GM12878 (cell line): ENCODE measurements at regions not wholly inside any gene's neighbourhood (a gene's known extent, or its start where the extent isn't known, plus 50 kb on each side); places are given as distances from the start of the nearest gene placed in this dataset.

Source experiments
- ATAC-seq: fragments of 200-7000 bp; cut with Tn5 transposase; 3 replicates; pipeline ENCODE4 v1.9.1; 2020; ENCODE audit warnings: mild to moderate bottlenecking, moderate library complexity
- BruUV-seq: library from RNA; stranded (reverse); fragments of 400-500 nt; replicated peaks from 2 replicates; lab custom pipeline; 2021; lab: Mats Ljungman, UMichigan
- CTCF ChIA-PET: fragments of 300-600 bp; sonication (Branson Sonifier 250); formaldehyde crosslinking; extraction: SDS; loops from one replicate; lab custom pipeline; 2021; ENCODE audit warnings: inconsistent platforms; lab: Yijun Ruan, JAX
- POLR2A ChIA-PET: fragments of 350-600 bp; formaldehyde crosslinking; extraction: SDS; loops from one replicate; lab custom pipeline; 2021; ENCODE audit warnings: inconsistent platforms; lab: Charles Lee
- RAD21 ChIA-PET: fragments of 300-600 bp; sonication (Branson Sonifier 250); formaldehyde crosslinking; loops from one replicate; lab custom pipeline; 2023; ENCODE audit warnings: antibody characterized with exemption; ENCODE audit not compliant: unreplicated experiment; lab: Charles Lee
- SMC1A ChIA-PET: fragments of 300-600 bp; sonication (Branson Sonifier 250); formaldehyde crosslinking; loops from one replicate; lab custom pipeline; 2023; ENCODE audit not compliant: unreplicated experiment, uncharacterized antibody; lab: Charles Lee
- DNase-seq: peaks from one replicate; pipeline ENCODE4 v3.0.0-alpha.2; 2011; ENCODE audit warnings: low read depth, low spot score
- FAIRE-seq: peaks from 3 replicates; lab custom pipeline; 2011; peaks lifted over from hg19 to GRCh38; lab: Jason Lieb, UNC
- H2AFZ ChIP-seq: 2 replicates; pipeline ENCODE4 v1.6.0; 2011; ENCODE audit warnings: low read depth, low read length, control low read depth; ENCODE audit not compliant: control insufficient read depth
- H3K27ac ChIP-seq: 2 replicates; pipeline ENCODE4 v1.5.1; 2011; ENCODE audit warnings: control low read depth; ENCODE audit not compliant: control insufficient read depth, insufficient read depth
- H3K27me3 ChIP-seq, 2 experiments: replicated peaks in 1 of 2; 2 replicates each; pipeline versions ENCODE4 v1.6.0 to v1.6.1; 2011; ENCODE audit warnings: low read length in 1 of 2; ENCODE audit not compliant: control insufficient read depth in 2 of 2, insufficient read depth in 2 of 2
- H3K36me3 ChIP-seq, 2 experiments: 2 replicates each; pipeline ENCODE4 v1.5.1; 2011; ENCODE audit warnings: low read length in 1 of 2; ENCODE audit not compliant: control insufficient read depth in 2 of 2, insufficient read depth in 2 of 2
- H3K4me1 ChIP-seq: 2 replicates; pipeline ENCODE4 v1.6.1; 2011; ENCODE audit warnings: mild to moderate bottlenecking, low read length, moderate library complexity, mixed read lengths; ENCODE audit not compliant: control insufficient read depth, insufficient read depth
- H3K4me2 ChIP-seq: 2 replicates; pipeline ENCODE4 v1.6.0; 2011; ENCODE audit warnings: control low read depth; ENCODE audit not compliant: control insufficient read depth, insufficient read depth
- H3K4me3 ChIP-seq: fragments of 200-600 bp; sonication (generic); 2 replicates; pipeline ENCODE4 v1.5.1; 2016
- H3K79me2 ChIP-seq: 2 replicates; pipeline ENCODE4 v1.6.0; 2011; ENCODE audit warnings: low read length; ENCODE audit not compliant: control insufficient read depth, insufficient read depth
- H3K9ac ChIP-seq: 2 replicates; pipeline ENCODE4 v1.8.0; 2011; ENCODE audit warnings: low read length, control low read depth, mixed read lengths; ENCODE audit not compliant: control insufficient read depth, insufficient read depth
- H3K9me3 ChIP-seq: replicated peaks from 3 replicates; pipeline ENCODE4 v1.5.1; 2011; ENCODE audit warnings: mild to moderate bottlenecking, low read length; ENCODE audit not compliant: control insufficient read depth, insufficient read depth
- H4K20me1 ChIP-seq: 2 replicates; pipeline ENCODE4 v1.6.0; 2011; ENCODE audit not compliant: control insufficient read depth, insufficient read depth
- GABPA ChIP-seq: IDR thresholded peaks from 2 replicates; pipeline ENCODE4 v1.6.1; 2014; ENCODE audit warnings: antibody characterized with exemption, low read depth, mild to moderate bottlenecking, inconsistent platforms
- JUND ChIP-seq: IDR thresholded peaks from 2 replicates; pipeline ENCODE4 v1.6.1; 2012; ENCODE audit warnings: low read depth, mild to moderate bottlenecking, low read length, improper control_type of control experiment, moderate library complexity
- LARP7 ChIP-seq: fragments of 450-650 bp; IDR thresholded peaks from 2 replicates; pipeline ENCODE4 v1.6.1; 2017; ENCODE audit warnings: mild to moderate bottlenecking
- MTA3 ChIP-seq: IDR thresholded peaks from 2 replicates; pipeline ENCODE4 v1.6.1; 2012; ENCODE audit warnings: low read length, inconsistent platforms, borderline replicate concordance
- NFXL1 ChIP-seq: fragments of 450-650 bp; IDR thresholded peaks from 2 replicates; pipeline ENCODE4 v1.6.1; 2017; ENCODE audit warnings: antibody characterized with exemption, mild to moderate bottlenecking, borderline replicate concordance
- NFYB ChIP-seq: IDR thresholded peaks from 2 replicates; pipeline ENCODE4 v1.6.1; 2011; ENCODE audit warnings: low read depth, mild to moderate bottlenecking, low read length, improper control_type of control experiment, moderate library complexity; ENCODE audit not compliant: insufficient read depth
- POLR2A ChIP-seq: IDR thresholded peaks from 2 replicates; pipeline ENCODE4 v1.6.1; 2011; ENCODE audit warnings: low read depth, mild to moderate bottlenecking, low read length
- RUNX3 ChIP-seq: IDR thresholded peaks from 2 replicates; pipeline ENCODE4 v1.6.1; 2012; ENCODE audit warnings: low read length, inconsistent platforms
- WGBS: methylation state at CpG from one replicate; pipeline ENCODE4 v1.1.6; 2016; ENCODE audit warnings: low lambda C conversion rate; ENCODE audit not compliant: insufficient replicate concordance, insufficient coverage; ENCODE audit errors: missing lambda C conversion rate; 5-methylcytosine and 5-hydroxymethylcytosine counted together
- in situ Hi-C: fragments of 300-500 bp; cut with MboI; formaldehyde crosslinking; loops from 9 replicates; pipeline ENCODE4 v1.14.3; 2018; ENCODE audit warnings: mixed read lengths
- intact Hi-C: fragments of 100-400 bp; cut with micrococcal nuclease; formaldehyde crosslinking; loops from one replicate; pipeline ENCODE4 v1.14.2; 2022; ENCODE audit not compliant: unreplicated experiment
- TF ChIP-seq, protein P1 (sequence below): fragments of 450-650 bp; formaldehyde crosslinking; IDR thresholded peaks from 2 replicates; pipeline ENCODE4 v1.4.0; 2022; ENCODE audit warnings: mild to moderate bottlenecking, moderate library complexity
- TF ChIP-seq, protein P2 (sequence below): IDR thresholded peaks from 2 replicates; pipeline ENCODE4 v1.6.1; 2011; ENCODE audit warnings: low read depth, mild to moderate bottlenecking, low read length, moderate library complexity, borderline replicate concordance; ENCODE audit errors: extremely low read depth
- TF ChIP-seq, protein P3 (sequence below): fragments of 450-650 bp; IDR thresholded peaks from 2 replicates; pipeline ENCODE4 v1.6.1; 2018; ENCODE audit warnings: mild to moderate bottlenecking, low read depth, moderate library complexity; ENCODE audit not compliant: partially characterized antibody
- TF ChIP-seq, protein P4 (sequence below): IDR thresholded peaks from 2 replicates; pipeline ENCODE4 v1.6.1; 2012; ENCODE audit warnings: low read depth, low read length, improper control_type of control experiment

DNA sequence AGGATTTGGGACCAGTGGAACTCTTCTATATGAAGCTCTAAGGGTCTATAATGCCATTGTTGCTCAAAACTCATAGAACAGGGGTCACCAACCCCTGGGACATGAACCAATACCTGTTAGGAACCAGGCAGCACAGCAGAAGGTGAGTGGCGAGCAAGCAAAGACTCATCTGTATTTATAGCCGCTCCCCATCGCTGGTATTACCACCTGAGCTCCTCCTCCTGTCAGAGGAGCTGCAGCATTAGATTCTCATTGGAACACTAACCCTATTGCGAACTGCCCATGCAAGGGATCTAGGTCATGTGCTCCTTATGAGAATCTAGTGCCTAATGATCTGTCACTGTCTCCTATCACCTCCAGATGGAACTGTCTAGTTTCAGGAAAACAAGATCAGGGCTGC lies 237.5 kb downstream of the C6orf118 start:
- H2AFZ ChIP-seq, result no peak overlapping the region
- ChIA-PET CTCF (interaction anchor here (1.0 to 1.3 kb wide), 2 partner anchors 17 to 22 kb away, joined by 3 read pairs; no protein-coding TSS in a partner anchor), SMC1A (interaction anchor here (1.2 kb wide), 1 partner anchor 60 kb away, joined by 3 read pairs; no protein-coding TSS in a partner anchor), RAD21 (no interaction called here), POLR2A (no interaction called here)
- ATAC-seq, result no peak
- no peaks in the 10 kb centered on the region for H3K79me2 ChIP-seq
- in situ Hi-C loops, result no loop called here
- BruUV-seq, result no TSS peak
- H3K4me1 ChIP-seq, result no peaks in the 10 kb centered on the region
- H3K27ac ChIP-seq, result no peak overlapping the region
- WGBS, result 0% methylated on average over 4 of the region's 4 CpGs
- no peak overlapping the region for H3K9ac ChIP-seq
- no peak for DNase-seq
- no peaks in the 10 kb centered on the region for H3K36me3 ChIP-seq
- FAIRE-seq, result no peak
- no peaks in the 10 kb centered on the region for H3K9me3 ChIP-seq
- H3K4me3 ChIP-seq, result no peak overlapping the region
- intact Hi-C loops, result no loop called here
- H4K20me1 ChIP-seq, result no peaks in the 10 kb centered on the region
- no peaks in the 10 kb centered on the region for H3K27me3 ChIP-seq
- TF ChIP-seq, protein P1, sequence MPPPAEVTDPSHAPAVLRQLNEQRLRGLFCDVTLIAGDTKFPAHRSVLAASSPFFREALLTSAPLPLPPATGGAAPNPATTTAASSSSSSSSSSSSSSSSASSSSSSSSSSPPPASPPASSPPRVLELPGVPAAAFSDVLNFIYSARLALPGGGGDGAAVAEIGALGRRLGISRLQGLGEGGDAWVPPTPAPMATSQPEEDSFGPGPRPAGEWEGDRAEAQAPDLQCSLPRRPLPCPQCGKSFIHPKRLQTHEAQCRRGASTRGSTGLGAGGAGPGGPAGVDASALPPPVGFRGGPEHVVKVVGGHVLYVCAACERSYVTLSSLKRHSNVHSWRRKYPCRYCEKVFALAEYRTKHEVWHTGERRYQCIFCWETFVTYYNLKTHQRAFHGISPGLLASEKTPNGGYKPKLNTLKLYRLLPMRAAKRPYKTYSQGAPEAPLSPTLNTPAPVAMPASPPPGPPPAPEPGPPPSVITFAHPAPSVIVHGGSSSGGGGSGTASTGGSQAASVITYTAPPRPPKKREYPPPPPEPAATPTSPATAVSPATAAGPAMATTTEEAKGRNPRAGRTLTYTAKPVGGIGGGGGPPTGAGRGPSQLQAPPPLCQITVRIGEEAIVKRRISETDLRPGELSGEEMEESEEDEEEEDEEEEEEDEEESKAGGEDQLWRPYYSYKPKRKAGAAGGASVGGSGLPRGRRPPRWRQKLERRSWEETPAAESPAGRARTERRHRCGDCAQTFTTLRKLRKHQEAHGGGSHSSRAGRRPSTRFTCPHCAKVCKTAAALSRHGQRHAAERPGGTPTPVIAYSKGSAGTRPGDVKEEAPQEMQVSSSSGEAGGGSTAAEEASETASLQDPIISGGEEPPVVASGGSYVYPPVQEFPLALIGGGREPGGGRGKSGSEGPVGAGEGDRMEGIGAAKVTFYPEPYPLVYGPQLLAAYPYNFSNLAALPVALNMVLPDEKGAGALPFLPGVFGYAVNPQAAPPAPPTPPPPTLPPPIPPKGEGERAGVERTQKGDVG (CRISPR knock-in tag), result no peak
- TF ChIP-seq POLR2A (no peak), NFYB (no peak), MTA3 (no peak), LARP7 (no peak), JUND (no peak), RUNX3 (no peak), NFXL1 (no peak), GABPA (no peak)
- TF ChIP-seq, protein P2, sequence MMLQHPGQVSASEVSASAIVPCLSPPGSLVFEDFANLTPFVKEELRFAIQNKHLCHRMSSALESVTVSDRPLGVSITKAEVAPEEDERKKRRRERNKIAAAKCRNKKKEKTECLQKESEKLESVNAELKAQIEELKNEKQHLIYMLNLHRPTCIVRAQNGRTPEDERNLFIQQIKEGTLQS, result no peak
- TF ChIP-seq, protein P3, sequence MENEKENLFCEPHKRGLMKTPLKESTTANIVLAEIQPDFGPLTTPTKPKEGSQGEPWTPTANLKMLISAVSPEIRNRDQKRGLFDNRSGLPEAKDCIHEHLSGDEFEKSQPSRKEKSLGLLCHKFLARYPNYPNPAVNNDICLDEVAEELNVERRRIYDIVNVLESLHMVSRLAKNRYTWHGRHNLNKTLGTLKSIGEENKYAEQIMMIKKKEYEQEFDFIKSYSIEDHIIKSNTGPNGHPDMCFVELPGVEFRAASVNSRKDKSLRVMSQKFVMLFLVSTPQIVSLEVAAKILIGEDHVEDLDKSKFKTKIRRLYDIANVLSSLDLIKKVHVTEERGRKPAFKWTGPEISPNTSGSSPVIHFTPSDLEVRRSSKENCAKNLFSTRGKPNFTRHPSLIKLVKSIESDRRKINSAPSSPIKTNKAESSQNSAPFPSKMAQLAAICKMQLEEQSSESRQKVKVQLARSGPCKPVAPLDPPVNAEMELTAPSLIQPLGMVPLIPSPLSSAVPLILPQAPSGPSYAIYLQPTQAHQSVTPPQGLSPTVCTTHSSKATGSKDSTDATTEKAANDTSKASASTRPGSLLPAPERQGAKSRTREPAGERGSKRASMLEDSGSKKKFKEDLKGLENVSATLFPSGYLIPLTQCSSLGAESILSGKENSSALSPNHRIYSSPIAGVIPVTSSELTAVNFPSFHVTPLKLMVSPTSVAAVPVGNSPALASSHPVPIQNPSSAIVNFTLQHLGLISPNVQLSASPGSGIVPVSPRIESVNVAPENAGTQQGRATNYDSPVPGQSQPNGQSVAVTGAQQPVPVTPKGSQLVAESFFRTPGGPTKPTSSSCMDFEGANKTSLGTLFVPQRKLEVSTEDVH, result no peak
- TF ChIP-seq, protein P4, sequence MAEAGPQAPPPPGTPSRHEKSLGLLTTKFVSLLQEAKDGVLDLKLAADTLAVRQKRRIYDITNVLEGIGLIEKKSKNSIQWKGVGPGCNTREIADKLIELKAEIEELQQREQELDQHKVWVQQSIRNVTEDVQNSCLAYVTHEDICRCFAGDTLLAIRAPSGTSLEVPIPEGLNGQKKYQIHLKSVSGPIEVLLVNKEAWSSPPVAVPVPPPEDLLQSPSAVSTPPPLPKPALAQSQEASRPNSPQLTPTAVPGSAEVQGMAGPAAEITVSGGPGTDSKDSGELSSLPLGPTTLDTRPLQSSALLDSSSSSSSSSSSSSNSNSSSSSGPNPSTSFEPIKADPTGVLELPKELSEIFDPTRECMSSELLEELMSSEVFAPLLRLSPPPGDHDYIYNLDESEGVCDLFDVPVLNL, result no peak
- H3K4me2 ChIP-seq, result no peak overlapping the region
